BE2C (cell line): ENCODE measurements at regions not wholly inside any gene's neighbourhood (a gene's known extent, or its start where the extent isn't known, plus 50 kb on each side); places are given as distances from the start of the nearest gene placed in this dataset.
A peak's percentile ranks its signal among the peaks of the same experiment; 100 is the strongest.

Experiments used
- DNase-seq: peaks from one replicate; pipeline ENCODE4 v3.0.0-alpha.2; 2020
- H3K27me3 ChIP-seq: fragments of 250-450 bp; sonication (Bioruptor Pico); 2 replicates; pipeline ENCODE4 v1.5.1; 2020; ENCODE audit warnings: mild to moderate bottlenecking
- H3K36me3 ChIP-seq: fragments of 250-450 bp; sonication (Bioruptor Pico); 2 replicates; pipeline ENCODE4 v1.5.1; 2020; ENCODE audit warnings: mild to moderate bottlenecking
- H3K4me1 ChIP-seq: fragments of 250-450 bp; sonication (Bioruptor Pico); 2 replicates; pipeline ENCODE4 v1.5.1; 2020
- H3K4me3 ChIP-seq: 2 replicates; pipeline ENCODE4 v1.5.1; 2011; ENCODE audit warnings: low read depth, low read length
- H3K9me3 ChIP-seq: fragments of 250-450 bp; sonication (Bioruptor Pico); 2 replicates; pipeline ENCODE4 v1.5.1; 2020
- TF ChIP-seq, protein P1 (sequence below): IDR thresholded peaks from 2 replicates; pipeline ENCODE4 v1.5.1; 2012; ENCODE audit warnings: mild to moderate bottlenecking, low read depth, low read length

DNA sequence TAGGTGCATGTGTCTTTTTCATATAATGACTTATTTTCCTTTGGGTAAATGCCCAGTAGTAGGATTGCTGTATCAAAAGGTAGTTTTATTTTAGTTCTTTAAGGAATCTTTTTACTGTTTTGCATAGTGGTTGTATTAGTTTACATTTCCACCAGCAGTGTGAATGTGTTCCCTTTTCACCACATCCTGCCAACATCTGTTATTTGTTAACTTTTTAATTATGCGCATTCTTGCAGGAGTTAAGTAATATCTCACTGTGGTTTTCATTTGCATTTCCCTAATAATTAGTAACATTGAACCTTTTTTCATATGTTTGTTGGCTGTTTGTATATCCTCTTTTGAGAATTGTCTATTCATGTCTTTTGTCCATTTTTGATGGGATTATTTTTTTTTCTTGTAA lies 1761.9 kb downstream of the PLA2G4A start:
- Histone ChIP-seq H3K36me3 (no peaks in the 10 kb centered on the region), H3K4me3 (no peak overlapping the region), H3K9me3 (no peaks in the 10 kb centered on the region), H3K4me1 (no peaks in the 10 kb centered on the region), H3K27me3 (no peaks in the 10 kb centered on the region)
- TF ChIP-seq, protein P1, sequence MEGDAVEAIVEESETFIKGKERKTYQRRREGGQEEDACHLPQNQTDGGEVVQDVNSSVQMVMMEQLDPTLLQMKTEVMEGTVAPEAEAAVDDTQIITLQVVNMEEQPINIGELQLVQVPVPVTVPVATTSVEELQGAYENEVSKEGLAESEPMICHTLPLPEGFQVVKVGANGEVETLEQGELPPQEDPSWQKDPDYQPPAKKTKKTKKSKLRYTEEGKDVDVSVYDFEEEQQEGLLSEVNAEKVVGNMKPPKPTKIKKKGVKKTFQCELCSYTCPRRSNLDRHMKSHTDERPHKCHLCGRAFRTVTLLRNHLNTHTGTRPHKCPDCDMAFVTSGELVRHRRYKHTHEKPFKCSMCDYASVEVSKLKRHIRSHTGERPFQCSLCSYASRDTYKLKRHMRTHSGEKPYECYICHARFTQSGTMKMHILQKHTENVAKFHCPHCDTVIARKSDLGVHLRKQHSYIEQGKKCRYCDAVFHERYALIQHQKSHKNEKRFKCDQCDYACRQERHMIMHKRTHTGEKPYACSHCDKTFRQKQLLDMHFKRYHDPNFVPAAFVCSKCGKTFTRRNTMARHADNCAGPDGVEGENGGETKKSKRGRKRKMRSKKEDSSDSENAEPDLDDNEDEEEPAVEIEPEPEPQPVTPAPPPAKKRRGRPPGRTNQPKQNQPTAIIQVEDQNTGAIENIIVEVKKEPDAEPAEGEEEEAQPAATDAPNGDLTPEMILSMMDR = no peak
- DNase-seq = no peak

DNA sequence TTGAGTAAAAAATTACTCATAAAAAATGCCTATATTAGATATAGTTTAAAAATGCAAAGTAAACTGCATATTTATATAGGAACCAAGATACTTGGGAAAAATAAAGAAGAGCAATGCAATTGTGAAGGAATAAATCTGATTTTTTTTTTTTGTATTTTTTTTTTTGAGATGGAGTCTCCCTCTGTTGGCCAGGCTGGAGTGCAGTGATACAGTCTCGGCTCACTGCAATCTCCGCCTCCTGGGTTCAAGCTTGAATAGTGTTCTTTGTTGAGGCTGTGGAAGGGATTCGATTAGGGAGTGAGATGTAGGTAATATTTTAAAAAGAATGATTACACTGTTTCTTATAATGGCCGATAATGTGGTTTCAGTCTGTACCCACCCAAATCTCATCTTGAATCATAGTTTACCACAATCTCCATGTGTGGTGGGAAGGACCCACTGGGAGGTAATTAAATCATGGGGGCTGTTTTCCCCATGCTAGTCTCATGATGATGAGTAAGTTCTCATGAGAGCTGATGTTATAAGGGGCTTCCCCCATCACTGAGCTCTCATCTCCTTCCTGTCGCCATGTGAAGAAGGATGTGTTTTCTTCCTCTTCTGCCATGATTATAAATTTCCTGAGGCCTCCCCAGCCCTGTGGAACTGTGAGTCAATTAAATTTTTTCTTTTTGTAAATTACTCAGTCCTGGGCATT lies 1765.9 kb downstream of the PLA2G4A start:
- no peaks in the 10 kb centered on the region for H3K9me3 ChIP-seq
- no peak overlapping the region for H3K4me3 ChIP-seq
- H3K27me3 ChIP-seq = no peaks in the 10 kb centered on the region
- TF ChIP-seq, protein P1 = peak; percentile 52
- no peaks in the 10 kb centered on the region for H3K36me3 ChIP-seq
- no peaks in the 10 kb centered on the region for H3K4me1 ChIP-seq
- no peak for DNase-seq

DNA sequence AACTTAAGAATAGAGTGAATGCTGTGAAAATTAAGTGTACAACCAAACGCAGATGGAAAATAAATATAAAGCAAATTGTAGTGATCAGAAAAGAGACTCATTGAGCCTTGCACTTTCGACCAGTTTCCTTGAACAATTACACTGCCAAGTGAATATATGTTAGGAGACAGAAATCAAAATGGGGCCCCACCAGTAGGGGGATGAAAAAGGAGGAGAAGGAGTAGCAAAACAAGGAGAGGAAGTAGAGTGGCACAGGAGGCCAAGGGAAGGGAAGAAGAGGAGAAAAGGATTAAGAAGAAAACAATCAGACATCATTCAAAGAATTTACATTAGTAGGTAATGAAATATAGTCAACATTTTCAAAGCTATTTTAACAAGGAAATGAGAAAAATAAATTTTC lies 1770.6 kb downstream of the PLA2G4A start:
- Histone ChIP-seq H3K9me3 (no peaks in the 10 kb centered on the region), H3K36me3 (no peaks in the 10 kb centered on the region), H3K4me3 (no peak overlapping the region), H3K4me1 (no peaks in the 10 kb centered on the region), H3K27me3 (no peaks in the 10 kb centered on the region)
- DNase-seq = no peak
- TF ChIP-seq, protein P1 = peak; percentile 39

DNA sequence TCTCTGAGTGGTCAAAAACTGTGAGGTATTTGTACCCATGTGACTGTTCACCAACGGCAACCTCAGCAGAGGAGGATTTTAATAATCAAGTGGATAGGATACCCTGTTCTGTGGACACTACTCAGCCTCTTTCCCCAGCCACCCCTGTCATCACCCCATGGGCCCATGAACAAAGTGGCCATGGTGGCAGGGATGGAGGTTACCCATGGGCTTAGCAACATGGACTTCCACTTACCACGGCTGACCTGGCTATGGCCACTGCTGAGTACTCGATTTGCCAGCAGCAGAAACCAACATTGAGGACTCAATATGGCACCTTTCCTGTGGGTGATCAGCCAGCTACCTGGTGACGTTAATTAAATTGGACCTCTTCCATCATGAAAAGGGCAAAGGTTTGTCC lies 1782.7 kb downstream of the PLA2G4A start:
- TF ChIP-seq, protein P1 = no peak
- DNase-seq = no peak
- Histone ChIP-seq H3K4me3 (no peak overlapping the region), H3K36me3 (no peaks in the 10 kb centered on the region), H3K4me1 (no peaks in the 10 kb centered on the region), H3K27me3 (no peaks in the 10 kb centered on the region), H3K9me3 (no peaks in the 10 kb centered on the region; the same call in 1 of the 2 replicates)

DNA sequence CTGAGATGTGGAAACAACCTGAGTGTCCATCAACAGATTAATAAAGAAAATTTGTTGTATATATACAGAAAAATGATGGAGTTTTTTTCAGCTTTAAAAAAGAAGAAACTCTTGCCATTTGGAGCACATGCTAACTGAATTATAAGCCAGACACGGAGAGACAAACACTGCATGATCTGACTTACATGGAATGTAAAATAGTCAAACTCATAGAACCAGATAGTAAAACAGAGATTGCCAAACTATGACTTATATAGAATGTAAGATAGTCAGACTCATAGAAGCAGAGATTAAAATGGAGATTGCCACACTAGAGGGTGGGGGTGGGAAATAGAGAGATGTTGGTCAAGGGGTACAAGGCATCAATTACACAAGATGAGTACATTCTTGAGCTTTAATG lies 1786.6 kb downstream of the PLA2G4A start:
- TF ChIP-seq, protein P1 = no peak
- Histone ChIP-seq H3K9me3 (no peaks in the 10 kb centered on the region), H3K4me3 (no peak overlapping the region), H3K27me3 (no peaks in the 10 kb centered on the region), H3K36me3 (no peaks in the 10 kb centered on the region), H3K4me1 (no peaks in the 10 kb centered on the region)
- no peak for DNase-seq

DNA sequence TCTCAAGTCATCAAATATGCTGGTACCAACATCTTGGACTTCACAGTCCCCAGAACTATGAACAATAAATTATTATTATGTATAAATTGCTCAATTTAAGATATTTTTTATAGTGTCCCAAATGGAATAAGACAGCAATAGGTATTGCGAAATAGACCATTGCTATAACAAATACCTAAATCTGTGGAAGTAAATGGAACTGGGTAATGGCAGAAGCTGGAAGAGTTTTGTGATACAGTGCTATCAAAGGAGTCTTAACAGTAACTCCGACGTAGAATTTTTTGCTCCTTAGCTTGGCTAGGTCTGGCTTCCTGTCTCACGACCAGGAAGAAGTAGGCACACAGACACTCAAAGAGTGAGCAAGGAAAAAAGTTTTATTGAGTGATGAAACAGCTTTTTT lies 1791.5 kb downstream of the PLA2G4A start:
- H3K27me3 ChIP-seq = no peaks in the 10 kb centered on the region
- no peaks in the 10 kb centered on the region for H3K4me1 ChIP-seq
- no peak for DNase-seq
- no peaks in the 10 kb centered on the region for H3K36me3 ChIP-seq
- no peak overlapping the region for H3K4me3 ChIP-seq
- TF ChIP-seq, protein P1 = no peak
- H3K9me3 ChIP-seq = no peaks in the 10 kb centered on the region
